Spinal cord (tissue), 9 donors: ENCODE measurements at regions not wholly inside any gene's neighbourhood (a gene's known extent, or its start where the extent isn't known, plus 50 kb on each side); places are given as distances from the start of the nearest gene placed in this dataset.
A peak's percentile ranks its signal among the peaks of the same experiment; 100 is the strongest.

ENCODE experiments used
- DNase-seq, 6 donors: peaks; one replicate each; pipeline versions ENCODE4 v3.0.0 to v3.0.0-alpha.2; 2013 to 2015; ENCODE audit warnings: low spot score in 6 of 6, low read depth in 4 of 6
- H3K27ac ChIP-seq: one replicate; pipeline ENCODE4 v1.5.1; 2013; ENCODE audit warnings: low read depth, low read length, control low read depth
- H3K27me3 ChIP-seq: one replicate; pipeline ENCODE4 v1.6.1; 2013; ENCODE audit warnings: low read length; ENCODE audit not compliant: control insufficient read depth, insufficient read depth
- H3K36me3 ChIP-seq: one replicate; pipeline ENCODE4 v1.6.1; 2013; ENCODE audit warnings: low read length; ENCODE audit not compliant: control insufficient read depth, insufficient read depth
- H3K4me1 ChIP-seq: one replicate; pipeline ENCODE4 v1.6.1; 2013; ENCODE audit warnings: low read length; ENCODE audit not compliant: control insufficient read depth, insufficient read depth
- H3K4me3 ChIP-seq: one replicate; pipeline ENCODE4 v1.5.1; 2013; ENCODE audit warnings: low read depth, low read length, control low read depth
- H3K9me3 ChIP-seq: one replicate; pipeline ENCODE4 v1.6.1; 2013; ENCODE audit warnings: low read length; ENCODE audit not compliant: control insufficient read depth, insufficient read depth
- WGBS: methylation state at CpG from one replicate; pipeline ENCODE4 v1.1.5; 2013; ENCODE audit warnings: missing lambda C conversion rate; ENCODE audit not compliant: insufficient coverage; 5-methylcytosine and 5-hydroxymethylcytosine counted together
- donor health status: healthy.

- H3K9me3 ChIP-seq, result no peaks in the 10 kb centered on the region
- no peak for DNase-seq
- H3K4me1 ChIP-seq, result no peaks in the 10 kb centered on the region
- no peaks in the 10 kb centered on the region for H3K27me3 ChIP-seq
- H3K36me3 ChIP-seq, result no peaks in the 10 kb centered on the region
- no CpG with 5 or more reads among the region's 2 CpGs for WGBS
- no peak overlapping the region for H3K27ac ChIP-seq
- no peak overlapping the region for H3K4me3 ChIP-seq
These were observed 73.7 kb downstream of the MINAR2 start for GRCh38 chr5:129821477-129822131.

GRCh38 chr5:129830288-129830687 is 74.0 kb upstream of the CHSY3 start:
- Histone ChIP-seq H3K36me3 (no peaks in the 10 kb centered on the region), H3K4me3 (no peak overlapping the region), H3K4me1 (no peaks in the 10 kb centered on the region), H3K9me3 (no peaks in the 10 kb centered on the region), H3K27me3 (no peaks in the 10 kb centered on the region), H3K27ac (no peak overlapping the region)
- DNase-seq, result no peak
- WGBS, result 90% methylated on average over 1 of the region's 2 CpGs

DNA sequence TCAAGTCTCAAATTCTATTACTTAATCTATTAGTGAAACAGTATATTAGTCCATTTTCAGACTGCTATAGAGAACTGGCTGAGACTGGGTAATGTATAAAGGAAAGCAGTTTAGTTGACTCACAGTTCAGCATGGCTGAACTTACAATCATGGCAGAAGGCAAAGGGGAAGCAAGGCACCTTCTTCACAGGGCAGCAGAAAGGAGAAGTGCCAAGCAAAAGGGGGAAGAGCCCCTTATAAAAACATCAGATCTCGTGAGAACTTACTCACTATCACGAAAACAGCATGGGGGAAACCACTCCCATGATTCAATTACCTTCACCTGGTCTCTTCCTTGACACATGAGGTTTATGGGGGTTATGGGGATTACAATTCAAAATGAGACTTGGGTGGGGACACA is 67.9 kb upstream of the CHSY3 start:
- Histone ChIP-seq H3K4me3 (no peak overlapping the region), H3K9me3 (no peaks in the 10 kb centered on the region), H3K27ac (no peak overlapping the region), H3K27me3 (no peaks in the 10 kb centered on the region), H3K4me1 (no peaks in the 10 kb centered on the region), H3K36me3 (no peaks in the 10 kb centered on the region)
- DNase-seq, result no peak
- no CpG with 5 or more reads among the region's 2 CpGs for WGBS

GRCh38 chr5:129844764-129845163 is 59.5 kb upstream of the CHSY3 start:
- peak in 1 of 6 donors; percentile 30 for DNase-seq
- no peaks in the 10 kb centered on the region for H3K4me1 ChIP-seq

DNA sequence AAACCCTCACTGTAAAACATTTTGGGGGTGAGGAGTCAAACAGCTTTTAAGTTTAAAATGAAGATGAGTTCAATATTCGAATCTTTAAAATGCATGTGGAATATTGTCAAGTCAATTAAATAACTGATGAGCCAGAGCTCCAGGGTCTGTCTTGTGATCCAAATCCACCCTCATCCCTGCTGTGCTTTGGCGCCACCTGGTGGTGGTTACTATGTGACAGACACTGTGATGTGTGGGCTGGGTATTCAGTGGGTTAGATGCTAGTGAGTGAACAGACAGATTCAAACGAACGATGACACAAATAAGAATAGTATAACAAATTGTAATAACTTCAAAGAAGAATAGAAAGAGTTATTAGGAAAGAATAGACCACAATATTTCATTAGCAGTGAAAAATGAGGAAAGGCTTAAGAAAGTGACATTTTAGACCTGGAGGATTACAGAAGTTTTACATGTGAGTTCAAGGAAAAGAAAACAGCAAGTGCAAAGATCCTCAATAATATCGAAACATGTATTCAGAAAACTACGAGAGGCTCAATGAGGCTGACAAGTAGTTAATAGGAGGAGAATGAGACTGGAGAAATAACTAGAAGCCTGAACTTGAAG is 51.4 kb upstream of the CHSY3 start:
- peak; percentile 13 to 82 (median 45) for DNase-seq
- no peak overlapping the region for H3K4me3 ChIP-seq
- no peak overlapping the region for H3K27ac ChIP-seq
- no peaks in the 10 kb centered on the region for H3K4me1 ChIP-seq
- H3K27me3 ChIP-seq, result no peaks in the 10 kb centered on the region
- no peaks in the 10 kb centered on the region for H3K9me3 ChIP-seq
- 90% methylated on average over 2 of the region's 6 CpGs for WGBS
- H3K36me3 ChIP-seq, result no peaks in the 10 kb centered on the region

More at GRCh38 chr5:129844764-129845163, 59.5 kb upstream of the CHSY3 start:
- no peaks in the 10 kb centered on the region for H3K27me3 ChIP-seq
- H3K36me3 ChIP-seq, result no peaks in the 10 kb centered on the region
- no peak overlapping the region for H3K27ac ChIP-seq
- no peaks in the 10 kb centered on the region for H3K9me3 ChIP-seq
- no peak overlapping the region for H3K4me3 ChIP-seq

DNA sequence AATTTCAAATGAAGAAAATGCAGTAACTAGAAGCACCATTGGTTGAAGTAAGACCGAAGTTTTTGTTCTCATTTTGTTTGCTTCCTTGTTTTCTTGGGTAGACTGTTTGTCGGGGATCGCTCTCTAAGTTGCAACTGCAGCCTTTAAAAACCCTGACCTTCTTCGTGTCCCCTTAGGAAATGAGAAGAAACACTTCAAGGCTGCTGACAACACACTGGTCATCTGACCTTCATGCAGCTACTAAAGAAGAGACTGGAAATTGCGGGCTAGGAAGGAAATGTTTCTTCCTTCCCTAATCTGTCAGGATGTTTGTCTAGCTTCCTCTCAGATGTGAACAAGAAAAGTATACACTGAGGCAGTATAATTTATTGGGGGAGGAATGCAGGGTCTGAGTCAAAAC is 50.7 kb upstream of the CHSY3 start:
- Histone ChIP-seq H3K27ac (no peak overlapping the region), H3K9me3 (no peaks in the 10 kb centered on the region), H3K4me1 (no peaks in the 10 kb centered on the region), H3K27me3 (no peaks in the 10 kb centered on the region), H3K36me3 (no peaks in the 10 kb centered on the region), H3K4me3 (no peak overlapping the region)
- WGBS, result 74% methylated on average over 2 of the region's 5 CpGs
- no peak for DNase-seq
